Omental fat pad (tissue), 3 donors: ENCODE measurements at regions not wholly inside any gene's neighbourhood (a gene's known extent, or its start where the extent isn't known, plus 50 kb on each side); places are given as distances from the start of the nearest gene placed in this dataset.

Source experiments
- ATAC-seq: fragments of 150-250 bp; one replicate; pipeline ENCODE4 v1.9.1; 2016; ENCODE audit warnings: mild to moderate bottlenecking, moderate library complexity; ENCODE audit not compliant: low FRiP score
- DNase-seq: peaks from one replicate; pipeline ENCODE4 v3.0.0-alpha.2; 2019; ENCODE audit warnings: low spot score
- TF ChIP-seq, protein P1 (sequence below), 3 donors: fragments of 450-650 bp; IDR thresholded peaks; one replicate each; pipeline ENCODE4 v1.5.1; 2016 to 2017; ENCODE audit warnings: antibody characterized with exemption in 3 of 3, mild to moderate bottlenecking in 3 of 3, moderate library complexity in 2 of 3

DNA sequence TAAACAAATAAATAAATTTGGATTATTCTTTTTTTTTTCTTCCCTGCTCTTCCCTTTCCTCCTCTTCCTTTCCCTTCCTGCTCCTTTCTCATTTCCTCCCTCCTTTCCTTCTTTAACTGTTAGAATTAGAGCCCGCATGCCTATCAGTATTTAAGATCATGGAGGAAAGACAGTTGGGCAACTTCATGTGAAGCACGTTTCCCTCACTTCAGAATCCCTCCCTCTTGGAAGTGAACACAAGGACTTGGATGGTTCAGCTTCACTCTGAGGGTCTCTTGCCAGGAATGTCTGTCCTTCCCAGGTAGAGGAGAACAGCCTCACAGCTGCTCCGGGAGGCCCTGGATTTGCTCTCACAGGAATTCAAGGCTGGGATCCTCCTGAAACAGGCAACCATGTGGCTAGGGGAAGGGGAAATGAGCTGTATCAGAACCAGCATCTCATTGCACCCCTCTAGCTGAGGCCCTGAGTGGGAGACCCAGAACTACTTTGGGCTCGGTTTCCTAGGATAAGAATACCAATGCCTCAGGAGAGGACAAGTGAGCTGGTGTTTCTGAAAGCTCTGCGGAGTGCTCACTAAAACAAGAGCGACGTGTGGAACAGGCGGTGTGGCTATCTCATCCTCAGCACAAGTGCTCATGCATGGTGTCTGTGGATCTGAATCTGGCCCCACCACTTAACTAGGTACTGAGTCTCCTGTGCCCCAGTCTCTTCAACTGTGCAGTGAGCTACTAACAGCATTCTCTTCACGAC lies 230.5 kb downstream of the MYCN start:
- DNase-seq, result no peak
- no peak for ATAC-seq
- TF ChIP-seq, protein P1, sequence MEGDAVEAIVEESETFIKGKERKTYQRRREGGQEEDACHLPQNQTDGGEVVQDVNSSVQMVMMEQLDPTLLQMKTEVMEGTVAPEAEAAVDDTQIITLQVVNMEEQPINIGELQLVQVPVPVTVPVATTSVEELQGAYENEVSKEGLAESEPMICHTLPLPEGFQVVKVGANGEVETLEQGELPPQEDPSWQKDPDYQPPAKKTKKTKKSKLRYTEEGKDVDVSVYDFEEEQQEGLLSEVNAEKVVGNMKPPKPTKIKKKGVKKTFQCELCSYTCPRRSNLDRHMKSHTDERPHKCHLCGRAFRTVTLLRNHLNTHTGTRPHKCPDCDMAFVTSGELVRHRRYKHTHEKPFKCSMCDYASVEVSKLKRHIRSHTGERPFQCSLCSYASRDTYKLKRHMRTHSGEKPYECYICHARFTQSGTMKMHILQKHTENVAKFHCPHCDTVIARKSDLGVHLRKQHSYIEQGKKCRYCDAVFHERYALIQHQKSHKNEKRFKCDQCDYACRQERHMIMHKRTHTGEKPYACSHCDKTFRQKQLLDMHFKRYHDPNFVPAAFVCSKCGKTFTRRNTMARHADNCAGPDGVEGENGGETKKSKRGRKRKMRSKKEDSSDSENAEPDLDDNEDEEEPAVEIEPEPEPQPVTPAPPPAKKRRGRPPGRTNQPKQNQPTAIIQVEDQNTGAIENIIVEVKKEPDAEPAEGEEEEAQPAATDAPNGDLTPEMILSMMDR (IDR thresholded peaks at IDR 0.05), result no peak

DNA sequence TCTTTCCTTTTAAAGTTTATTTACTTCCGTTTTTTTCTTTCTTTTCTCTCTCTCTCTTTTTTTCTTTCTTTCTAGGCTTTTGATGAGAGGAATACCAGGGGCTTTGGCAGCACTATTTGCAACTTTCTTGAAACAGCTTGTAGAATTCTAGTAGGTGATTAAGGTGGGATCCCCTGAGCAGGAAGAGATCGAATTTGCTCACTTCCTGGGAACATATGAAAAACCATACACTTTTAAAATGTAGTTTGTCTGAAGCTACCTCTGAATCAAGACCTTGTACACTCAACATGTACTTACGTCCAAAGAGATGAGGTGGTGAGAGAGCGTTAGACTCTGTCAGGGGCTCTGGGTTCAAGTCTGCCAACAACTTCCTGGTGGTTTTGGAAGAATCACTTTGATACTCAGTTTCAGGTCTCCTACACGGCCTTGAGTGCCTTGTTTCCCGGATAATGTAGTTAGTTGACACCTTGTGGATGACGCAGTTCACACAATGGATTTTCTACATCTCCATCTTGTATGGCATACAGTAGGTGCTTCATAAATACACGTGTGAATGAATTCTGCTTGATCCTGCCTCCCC lies 229.1 kb downstream of the MYCN start:
- TF ChIP-seq, protein P1 (IDR thresholded peaks at IDR 0.05), result no peak
- DNase-seq (no peak), ATAC-seq (no peak)

DNA sequence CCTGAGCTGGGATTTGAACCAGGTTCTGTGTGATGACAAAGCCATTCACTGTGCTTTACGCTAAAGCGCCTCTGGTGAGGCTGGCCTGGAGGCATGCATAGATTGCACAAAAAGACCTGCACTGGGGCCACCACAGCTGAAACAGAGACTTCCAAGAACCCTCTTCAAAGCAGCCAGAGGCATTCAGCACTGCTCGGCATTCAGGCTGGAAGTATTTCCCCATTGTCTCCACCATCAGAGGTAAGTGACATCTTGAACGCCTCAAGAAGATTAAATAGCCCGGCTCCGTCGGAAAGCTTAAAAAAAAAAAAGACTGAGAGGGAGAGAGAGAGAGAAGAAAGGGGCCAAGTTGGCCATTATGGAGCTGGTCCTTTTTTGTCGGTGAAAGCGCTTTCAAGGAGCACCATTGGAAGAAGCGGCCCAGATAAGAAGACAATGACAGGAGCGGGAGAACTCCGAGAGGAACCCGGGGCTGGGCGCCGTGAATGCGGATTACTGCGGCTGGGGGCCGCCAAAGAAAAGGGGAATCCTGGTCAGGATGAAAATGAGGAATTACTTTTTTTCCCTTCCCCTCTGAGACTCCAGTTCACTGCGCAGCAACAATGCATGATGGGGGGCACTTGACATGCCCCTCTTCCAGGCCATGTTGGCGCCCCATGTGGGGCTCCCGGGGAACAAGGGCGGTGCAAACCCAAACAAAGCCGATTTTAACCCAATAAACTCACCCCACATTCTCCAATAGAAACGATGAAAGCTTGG lies 228.3 kb downstream of the MYCN start:
- TF ChIP-seq, protein P1 (IDR thresholded peaks at IDR 0.05), result no peak

DNA sequence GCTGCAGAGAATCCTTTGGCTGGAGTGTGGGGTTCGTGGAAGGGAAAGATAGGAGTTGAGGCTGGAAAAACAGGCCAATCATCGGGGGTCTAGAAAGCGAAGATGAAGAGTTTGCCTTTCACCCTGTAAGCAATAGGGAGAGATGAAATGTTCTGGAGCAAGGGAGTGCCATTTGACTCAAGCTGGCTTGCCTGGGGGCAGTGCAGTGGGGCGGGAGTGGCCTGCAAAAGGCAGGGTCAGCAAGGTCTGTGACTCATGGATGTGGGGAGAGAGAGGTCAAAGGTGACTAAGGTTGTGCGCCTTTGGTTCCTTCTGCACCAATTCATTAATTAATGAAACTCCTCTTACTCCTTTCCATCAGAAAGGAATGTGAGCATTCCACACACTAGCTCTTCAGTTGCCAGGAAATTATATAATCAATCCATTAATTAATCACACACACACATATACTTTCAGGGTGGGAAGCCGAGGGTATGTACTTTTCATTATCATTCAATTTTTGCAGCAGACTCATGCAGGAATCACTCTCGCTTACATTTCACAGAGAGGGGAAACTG lies 227.6 kb downstream of the MYCN start:
- TF ChIP-seq, protein P1 (IDR thresholded peaks at IDR 0.05), result no peak
- ATAC-seq (no peak), DNase-seq (no peak)

More for the DNA sequence above, 228.3 kb downstream of the MYCN start:
- DNase-seq (no peak), ATAC-seq (no peak)

DNA sequence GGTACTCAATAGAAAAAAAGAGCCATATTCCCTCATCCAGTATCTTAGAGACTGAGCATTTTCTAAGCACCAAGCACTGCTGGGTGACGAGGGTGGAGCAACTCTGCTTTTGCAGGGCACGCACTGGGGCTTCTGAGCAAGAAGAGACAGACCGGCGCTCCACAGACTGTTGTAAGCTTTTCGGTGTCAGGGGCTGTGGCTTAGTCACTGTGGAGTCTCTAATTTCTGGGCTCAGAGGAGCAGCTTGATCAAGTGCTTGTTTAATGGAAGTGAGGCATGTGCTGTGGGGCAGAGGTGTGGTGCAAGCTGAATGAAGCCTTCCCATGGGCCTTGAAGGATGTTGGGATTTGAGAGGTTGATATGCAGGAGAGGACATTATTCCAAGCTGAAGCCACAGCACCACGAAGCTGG lies 227.1 kb downstream of the MYCN start:
- ATAC-seq (no peak), DNase-seq (no peak)
- TF ChIP-seq, protein P1 (IDR thresholded peaks at IDR 0.05), result no peak

DNA sequence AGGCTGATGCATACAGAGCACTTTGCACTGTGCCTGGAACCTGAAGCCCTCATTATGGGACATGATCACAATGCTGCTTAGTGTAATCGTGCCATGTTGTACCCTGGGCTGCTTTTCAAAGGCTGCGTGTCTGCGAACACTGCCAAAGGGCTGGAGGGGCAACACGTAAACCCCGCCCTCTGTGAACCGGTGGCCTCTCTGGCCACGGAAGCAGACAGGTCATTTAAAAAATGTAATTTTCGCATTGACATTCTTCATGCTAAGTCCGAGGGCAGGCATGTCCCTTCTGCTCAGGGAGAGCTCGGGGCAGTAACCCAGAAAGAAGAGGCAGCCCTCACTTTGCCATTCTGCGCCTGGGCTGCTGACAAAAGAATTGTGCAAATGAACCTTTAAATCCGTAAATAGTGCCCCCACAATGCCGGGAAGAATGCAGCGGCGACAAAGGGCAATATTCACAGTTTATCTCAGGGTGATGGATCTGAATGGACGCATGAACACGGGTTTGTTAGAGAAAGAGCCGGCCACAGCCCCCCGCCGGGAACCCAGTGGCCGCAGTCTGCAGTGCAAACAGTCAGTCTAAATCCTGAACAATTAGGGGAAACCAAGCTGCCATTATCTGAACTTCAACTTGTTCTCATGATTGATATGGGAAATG lies 226.1 kb downstream of the MYCN start:
- no peak for ATAC-seq
- DNase-seq, result no peak
- TF ChIP-seq, protein P1 (IDR thresholded peaks at IDR 0.05), result no peak
